ENCODE measurements at regions not wholly inside any gene's neighbourhood (a gene's known extent, or its start where the extent isn't known, plus 50 kb on each side); places are given as distances from the start of the nearest gene placed in this dataset.

GRCh38 chr1:106975944-106976343 lies 80.5 kb upstream of the PRMT6 start:
- Mint-ChIP-seq H3K27ac (ENCODE audit: unreplicated experiment) (no peak overlapping the region), H3K9me3 (ENCODE audit: unreplicated experiment) (no peaks in the 10 kb centered on the region), H3K4me3 (ENCODE audit: unreplicated experiment) (no peak overlapping the region), H3K4me1 (ENCODE audit: unreplicated experiment) (no peaks in the 10 kb centered on the region), H3K27me3 (ENCODE audit: unreplicated experiment) (no peaks in the 10 kb centered on the region), H3K36me3 (ENCODE audit: low read depth, unreplicated experiment) (no peaks in the 10 kb centered on the region)
- TF ChIP-seq CTCF (IDR thresholded peaks at IDR 0.05; ENCODE audit: unreplicated experiment), result no peak
- no peak for DNase-seq (ENCODE audit: low spot score)

- Mint-ChIP-seq H3K27me3 (ENCODE audit: unreplicated experiment) (no peaks in the 10 kb centered on the region), H3K36me3 (ENCODE audit: low read depth, unreplicated experiment) (no peaks in the 10 kb centered on the region), H3K9me3 (ENCODE audit: unreplicated experiment) (no peaks in the 10 kb centered on the region), H3K4me1 (ENCODE audit: unreplicated experiment) (no peaks in the 10 kb centered on the region), H3K4me3 (ENCODE audit: unreplicated experiment) (no peak overlapping the region), H3K27ac (ENCODE audit: unreplicated experiment) (no peak overlapping the region)
- DNase-seq (ENCODE audit: low spot score), result no peak
- no peak for TF ChIP-seq CTCF (IDR thresholded peaks at IDR 0.05; ENCODE audit: unreplicated experiment)
Measured at GRCh38 chr1:106978477-106979322, 77.8 kb upstream of the PRMT6 start.

GRCh38 chr1:106979371-106979770 lies 77.1 kb upstream of the PRMT6 start:
- H3K9me3 Mint-ChIP-seq (ENCODE audit: unreplicated experiment), result no peaks in the 10 kb centered on the region
- H3K27me3 Mint-ChIP-seq (ENCODE audit: unreplicated experiment), result no peaks in the 10 kb centered on the region
- H3K4me1 Mint-ChIP-seq (ENCODE audit: unreplicated experiment), result no peaks in the 10 kb centered on the region
- no peak overlapping the region for H3K4me3 Mint-ChIP-seq (ENCODE audit: unreplicated experiment)
- no peak overlapping the region for H3K27ac Mint-ChIP-seq (ENCODE audit: unreplicated experiment)
- no peak for TF ChIP-seq CTCF (IDR thresholded peaks at IDR 0.05; ENCODE audit: unreplicated experiment)
- H3K36me3 Mint-ChIP-seq (ENCODE audit: low read depth, unreplicated experiment), result no peaks in the 10 kb centered on the region
- no peak for DNase-seq (ENCODE audit: low spot score)

- Mint-ChIP-seq H3K27ac (ENCODE audit: unreplicated experiment) (no peak overlapping the region), H3K9me3 (ENCODE audit: unreplicated experiment) (no peaks in the 10 kb centered on the region), H3K27me3 (ENCODE audit: unreplicated experiment) (no peaks in the 10 kb centered on the region), H3K4me1 (ENCODE audit: unreplicated experiment) (no peaks in the 10 kb centered on the region), H3K36me3 (ENCODE audit: low read depth, unreplicated experiment) (no peaks in the 10 kb centered on the region), H3K4me3 (ENCODE audit: unreplicated experiment) (no peak overlapping the region)
- DNase-seq (ENCODE audit: low spot score), result no peak
- no peak for TF ChIP-seq CTCF (IDR thresholded peaks at IDR 0.05; ENCODE audit: unreplicated experiment)
Measured at GRCh38 chr1:106980121-106980520, 76.4 kb upstream of the PRMT6 start.

GRCh38 chr1:106984801-106985200 lies 71.7 kb upstream of the PRMT6 start:
- Mint-ChIP-seq H3K27me3 (ENCODE audit: unreplicated experiment) (no peaks in the 10 kb centered on the region), H3K4me3 (ENCODE audit: unreplicated experiment) (no peak overlapping the region), H3K36me3 (ENCODE audit: low read depth, unreplicated experiment) (no peaks in the 10 kb centered on the region), H3K9me3 (ENCODE audit: unreplicated experiment) (no peaks in the 10 kb centered on the region), H3K27ac (ENCODE audit: unreplicated experiment) (no peak overlapping the region), H3K4me1 (ENCODE audit: unreplicated experiment) (no peaks in the 10 kb centered on the region)
- TF ChIP-seq CTCF (IDR thresholded peaks at IDR 0.05; ENCODE audit: unreplicated experiment), result no peak
- no peak for DNase-seq (ENCODE audit: low spot score)
